ENCODE measurements at regions not wholly inside any gene's neighbourhood (a gene's known extent, or its start where the extent isn't known, plus 50 kb on each side); places are given as distances from the start of the nearest gene placed in this dataset.

DNA sequence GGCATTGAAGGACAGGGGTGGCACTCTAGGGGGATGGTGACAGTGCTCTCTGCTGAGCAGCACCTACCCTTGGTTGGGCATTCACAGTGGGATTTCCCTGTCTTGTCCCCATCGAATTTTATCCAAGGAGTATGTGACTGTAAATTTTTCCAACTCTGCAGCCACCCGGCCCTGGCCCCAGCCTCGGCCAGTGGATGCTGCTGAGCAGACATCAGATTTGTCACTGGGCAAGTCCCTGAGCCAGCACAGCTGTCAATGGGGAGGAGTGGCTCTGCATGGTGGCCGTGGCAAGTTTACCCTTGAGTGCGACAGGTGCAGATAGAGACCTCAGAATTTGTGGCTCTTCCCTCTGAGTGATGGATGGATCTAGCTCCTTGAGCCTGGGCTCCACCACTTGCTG is 240.2 kb upstream of the CSF3R start:
- intact Hi-C loops (cut with DNase I): no loop called here

DNA sequence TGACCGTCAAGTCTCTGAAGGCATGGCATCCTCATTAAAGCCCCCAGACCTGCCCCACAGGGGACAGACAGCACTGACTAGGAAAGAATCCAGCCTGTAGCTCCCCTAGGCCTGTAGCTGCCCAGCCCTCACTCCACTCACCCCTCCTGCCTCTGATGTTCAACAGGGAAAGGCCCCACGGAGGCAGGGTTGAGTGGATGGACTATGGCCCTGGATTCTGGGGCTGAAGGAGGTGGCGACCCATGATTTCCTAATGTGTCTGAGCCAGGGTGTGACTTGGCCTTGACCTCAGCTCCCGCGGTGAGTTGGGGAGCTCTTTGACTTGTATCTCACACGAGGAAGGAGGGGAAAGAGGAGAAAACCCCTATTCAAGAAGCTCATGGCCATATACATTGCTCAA is 238.5 kb upstream of the CSF3R start:
- H3K27ac ChIP-seq: no peak overlapping the region
- DNase-seq (no peak), ATAC-seq (no peak)
- H3K36me3 ChIP-seq: no peaks in the 10 kb centered on the region
- H3K9me3 ChIP-seq: no peaks in the 10 kb centered on the region
- intact Hi-C loops (cut with DNase I): no loop called here
- TF ChIP-seq, protein P1, sequence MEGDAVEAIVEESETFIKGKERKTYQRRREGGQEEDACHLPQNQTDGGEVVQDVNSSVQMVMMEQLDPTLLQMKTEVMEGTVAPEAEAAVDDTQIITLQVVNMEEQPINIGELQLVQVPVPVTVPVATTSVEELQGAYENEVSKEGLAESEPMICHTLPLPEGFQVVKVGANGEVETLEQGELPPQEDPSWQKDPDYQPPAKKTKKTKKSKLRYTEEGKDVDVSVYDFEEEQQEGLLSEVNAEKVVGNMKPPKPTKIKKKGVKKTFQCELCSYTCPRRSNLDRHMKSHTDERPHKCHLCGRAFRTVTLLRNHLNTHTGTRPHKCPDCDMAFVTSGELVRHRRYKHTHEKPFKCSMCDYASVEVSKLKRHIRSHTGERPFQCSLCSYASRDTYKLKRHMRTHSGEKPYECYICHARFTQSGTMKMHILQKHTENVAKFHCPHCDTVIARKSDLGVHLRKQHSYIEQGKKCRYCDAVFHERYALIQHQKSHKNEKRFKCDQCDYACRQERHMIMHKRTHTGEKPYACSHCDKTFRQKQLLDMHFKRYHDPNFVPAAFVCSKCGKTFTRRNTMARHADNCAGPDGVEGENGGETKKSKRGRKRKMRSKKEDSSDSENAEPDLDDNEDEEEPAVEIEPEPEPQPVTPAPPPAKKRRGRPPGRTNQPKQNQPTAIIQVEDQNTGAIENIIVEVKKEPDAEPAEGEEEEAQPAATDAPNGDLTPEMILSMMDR (IDR thresholded peaks at IDR 0.05): no peak
- H3K27me3 ChIP-seq: peaks cover 0 to 56% of the 10 kb centered on the region in 2 donors
- H3K4me3 ChIP-seq: no peak overlapping the region
- no peaks in the 10 kb centered on the region for H3K4me1 ChIP-seq

More for the DNA sequence above, 240.2 kb upstream of the CSF3R start:
- Histone ChIP-seq H3K27ac (no peak overlapping the region), H3K4me1 (no peaks in the 10 kb centered on the region), H3K9me3 (no peaks in the 10 kb centered on the region), H3K36me3 (no peaks in the 10 kb centered on the region), H3K27me3 (peaks cover 0 to 43% of the 10 kb centered on the region in 2 donors), H3K4me3 (no peak overlapping the region)
- ATAC-seq (no peak), DNase-seq (no peak)
- TF ChIP-seq, protein P1 (IDR thresholded peaks at IDR 0.05): no peak

DNA sequence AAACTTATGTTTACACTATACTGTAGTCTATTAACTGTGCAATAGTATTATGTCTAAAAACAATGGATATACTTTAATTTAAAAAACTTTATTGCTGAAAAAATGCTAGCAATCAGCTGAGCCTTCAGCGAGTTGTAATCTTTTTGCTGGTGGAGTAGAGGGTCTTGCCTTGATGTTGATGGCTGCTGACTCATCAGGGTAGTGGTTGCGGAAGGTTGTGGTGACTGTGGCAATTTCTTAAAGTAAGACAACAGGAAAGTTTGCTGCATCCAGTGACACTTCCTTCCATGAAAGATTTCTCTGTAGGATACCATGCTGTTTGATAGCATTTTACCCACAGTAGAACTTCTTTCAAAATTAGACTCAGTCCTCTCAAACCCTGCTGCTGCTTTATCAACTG is 234.7 kb upstream of the CSF3R start:
- no peak for DNase-seq
- no peak overlapping the region for H3K4me3 ChIP-seq
- intact Hi-C loops (cut with DNase I): no loop called here
- no peaks in the 10 kb centered on the region for H3K4me1 ChIP-seq
- H3K27me3 ChIP-seq: peaks cover 0 to 62% of the 10 kb centered on the region in 2 donors
- H3K36me3 ChIP-seq: no peaks in the 10 kb centered on the region
- no peaks in the 10 kb centered on the region for H3K9me3 ChIP-seq
- TF ChIP-seq, protein P1 (IDR thresholded peaks at IDR 0.05): no peak
- peak overlapping the region in 1 of 2 donors; percentile 65 for H3K27ac ChIP-seq
- ATAC-seq: no peak

DNA sequence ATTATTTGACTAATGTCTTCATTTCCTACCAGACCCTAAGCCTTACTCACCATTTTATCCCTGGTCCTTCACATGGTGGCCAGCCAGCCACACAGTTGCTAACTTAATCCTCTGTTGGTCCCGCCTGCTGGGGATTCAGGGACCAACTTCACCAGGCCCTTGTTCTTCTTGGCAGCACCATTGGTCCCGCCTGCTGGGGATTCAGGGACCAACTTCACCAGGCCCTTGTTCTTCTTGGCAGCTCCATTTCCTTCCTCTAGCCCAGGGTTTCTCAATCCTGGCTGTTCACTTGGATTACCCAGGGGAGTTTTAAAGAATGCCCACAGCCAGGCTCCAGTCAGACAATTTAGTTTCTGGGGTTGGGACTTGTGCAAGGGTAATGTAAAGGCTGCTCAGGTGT is 233.1 kb upstream of the CSF3R start:
- Histone ChIP-seq H3K27me3 (peaks cover 0 to 62% of the 10 kb centered on the region in 2 donors), H3K27ac (no peak overlapping the region), H3K4me3 (no peak overlapping the region), H3K9me3 (no peaks in the 10 kb centered on the region), H3K36me3 (no peaks in the 10 kb centered on the region), H3K4me1 (no peaks in the 10 kb centered on the region)
- TF ChIP-seq, protein P1 (IDR thresholded peaks at IDR 0.05): no peak
- ATAC-seq (no peak), DNase-seq (no peak)
- intact Hi-C loops (cut with DNase I): no loop called here

DNA sequence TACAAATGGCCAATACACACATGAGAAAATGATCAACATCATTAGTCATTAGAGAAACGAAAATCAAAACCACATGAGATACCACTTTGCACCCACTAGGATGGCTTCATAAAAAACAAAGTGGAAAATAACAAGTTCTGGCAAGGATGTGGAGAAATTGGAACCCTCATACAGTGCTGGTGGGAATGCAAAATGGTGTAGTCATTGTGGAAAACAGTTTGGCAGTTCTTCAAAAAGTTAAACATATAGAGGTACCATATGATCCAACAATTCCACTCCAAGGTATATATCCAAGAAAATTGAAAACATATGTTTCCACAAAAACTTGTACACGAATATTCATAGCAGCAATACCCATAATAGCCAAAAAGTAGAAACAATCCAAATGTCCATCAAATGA is 231.6 kb upstream of the CSF3R start:
- Histone ChIP-seq H3K9me3 (no peaks in the 10 kb centered on the region), H3K27ac (no peak overlapping the region), H3K36me3 (no peaks in the 10 kb centered on the region), H3K4me1 (no peaks in the 10 kb centered on the region), H3K27me3 (peaks cover 0 to 64% of the 10 kb centered on the region in 2 donors), H3K4me3 (no peak overlapping the region)
- ATAC-seq (no peak), DNase-seq (no peak)
- TF ChIP-seq, protein P1 (IDR thresholded peaks at IDR 0.05): no peak
- intact Hi-C loops (cut with DNase I): no loop called here

Measured in left lung (tissue), 4 donors.